ENCODE measurements at regions not wholly inside any gene's neighbourhood (a gene's known extent, or its start where the extent isn't known, plus 50 kb on each side); places are given as distances from the start of the nearest gene placed in this dataset.

- TF ChIP-seq ZSCAN21 (CRISPR knock-in tag; IDR thresholded peaks at IDR 0.05; ENCODE audit: borderline replicate concordance) (no peak), HDAC2 (CRISPR knock-in tag; IDR thresholded peaks at IDR 0.05) (no peak), JUN (CRISPR knock-in tag; IDR thresholded peaks at IDR 0.05) (no peak), MYNN (CRISPR knock-in tag; IDR thresholded peaks at IDR 0.05; ENCODE audit: low read depth) (no peak), TFDP2 (CRISPR knock-in tag; IDR thresholded peaks at IDR 0.05) (no peak), RBAK (CRISPR knock-in tag; IDR thresholded peaks at IDR 0.05) (no peak), RAD21 (CRISPR knock-in tag; IDR thresholded peaks at IDR 0.05) (no peak), SIN3A (IDR thresholded peaks at IDR 0.05; ENCODE audit: borderline replicate concordance, low read depth, low read length) (no peak)
- TF ChIP-seq, protein P1, sequence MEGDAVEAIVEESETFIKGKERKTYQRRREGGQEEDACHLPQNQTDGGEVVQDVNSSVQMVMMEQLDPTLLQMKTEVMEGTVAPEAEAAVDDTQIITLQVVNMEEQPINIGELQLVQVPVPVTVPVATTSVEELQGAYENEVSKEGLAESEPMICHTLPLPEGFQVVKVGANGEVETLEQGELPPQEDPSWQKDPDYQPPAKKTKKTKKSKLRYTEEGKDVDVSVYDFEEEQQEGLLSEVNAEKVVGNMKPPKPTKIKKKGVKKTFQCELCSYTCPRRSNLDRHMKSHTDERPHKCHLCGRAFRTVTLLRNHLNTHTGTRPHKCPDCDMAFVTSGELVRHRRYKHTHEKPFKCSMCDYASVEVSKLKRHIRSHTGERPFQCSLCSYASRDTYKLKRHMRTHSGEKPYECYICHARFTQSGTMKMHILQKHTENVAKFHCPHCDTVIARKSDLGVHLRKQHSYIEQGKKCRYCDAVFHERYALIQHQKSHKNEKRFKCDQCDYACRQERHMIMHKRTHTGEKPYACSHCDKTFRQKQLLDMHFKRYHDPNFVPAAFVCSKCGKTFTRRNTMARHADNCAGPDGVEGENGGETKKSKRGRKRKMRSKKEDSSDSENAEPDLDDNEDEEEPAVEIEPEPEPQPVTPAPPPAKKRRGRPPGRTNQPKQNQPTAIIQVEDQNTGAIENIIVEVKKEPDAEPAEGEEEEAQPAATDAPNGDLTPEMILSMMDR (CRISPR knock-in tag; IDR thresholded peaks at IDR 0.05) = no peak
- TF ChIP-seq, protein P2, sequence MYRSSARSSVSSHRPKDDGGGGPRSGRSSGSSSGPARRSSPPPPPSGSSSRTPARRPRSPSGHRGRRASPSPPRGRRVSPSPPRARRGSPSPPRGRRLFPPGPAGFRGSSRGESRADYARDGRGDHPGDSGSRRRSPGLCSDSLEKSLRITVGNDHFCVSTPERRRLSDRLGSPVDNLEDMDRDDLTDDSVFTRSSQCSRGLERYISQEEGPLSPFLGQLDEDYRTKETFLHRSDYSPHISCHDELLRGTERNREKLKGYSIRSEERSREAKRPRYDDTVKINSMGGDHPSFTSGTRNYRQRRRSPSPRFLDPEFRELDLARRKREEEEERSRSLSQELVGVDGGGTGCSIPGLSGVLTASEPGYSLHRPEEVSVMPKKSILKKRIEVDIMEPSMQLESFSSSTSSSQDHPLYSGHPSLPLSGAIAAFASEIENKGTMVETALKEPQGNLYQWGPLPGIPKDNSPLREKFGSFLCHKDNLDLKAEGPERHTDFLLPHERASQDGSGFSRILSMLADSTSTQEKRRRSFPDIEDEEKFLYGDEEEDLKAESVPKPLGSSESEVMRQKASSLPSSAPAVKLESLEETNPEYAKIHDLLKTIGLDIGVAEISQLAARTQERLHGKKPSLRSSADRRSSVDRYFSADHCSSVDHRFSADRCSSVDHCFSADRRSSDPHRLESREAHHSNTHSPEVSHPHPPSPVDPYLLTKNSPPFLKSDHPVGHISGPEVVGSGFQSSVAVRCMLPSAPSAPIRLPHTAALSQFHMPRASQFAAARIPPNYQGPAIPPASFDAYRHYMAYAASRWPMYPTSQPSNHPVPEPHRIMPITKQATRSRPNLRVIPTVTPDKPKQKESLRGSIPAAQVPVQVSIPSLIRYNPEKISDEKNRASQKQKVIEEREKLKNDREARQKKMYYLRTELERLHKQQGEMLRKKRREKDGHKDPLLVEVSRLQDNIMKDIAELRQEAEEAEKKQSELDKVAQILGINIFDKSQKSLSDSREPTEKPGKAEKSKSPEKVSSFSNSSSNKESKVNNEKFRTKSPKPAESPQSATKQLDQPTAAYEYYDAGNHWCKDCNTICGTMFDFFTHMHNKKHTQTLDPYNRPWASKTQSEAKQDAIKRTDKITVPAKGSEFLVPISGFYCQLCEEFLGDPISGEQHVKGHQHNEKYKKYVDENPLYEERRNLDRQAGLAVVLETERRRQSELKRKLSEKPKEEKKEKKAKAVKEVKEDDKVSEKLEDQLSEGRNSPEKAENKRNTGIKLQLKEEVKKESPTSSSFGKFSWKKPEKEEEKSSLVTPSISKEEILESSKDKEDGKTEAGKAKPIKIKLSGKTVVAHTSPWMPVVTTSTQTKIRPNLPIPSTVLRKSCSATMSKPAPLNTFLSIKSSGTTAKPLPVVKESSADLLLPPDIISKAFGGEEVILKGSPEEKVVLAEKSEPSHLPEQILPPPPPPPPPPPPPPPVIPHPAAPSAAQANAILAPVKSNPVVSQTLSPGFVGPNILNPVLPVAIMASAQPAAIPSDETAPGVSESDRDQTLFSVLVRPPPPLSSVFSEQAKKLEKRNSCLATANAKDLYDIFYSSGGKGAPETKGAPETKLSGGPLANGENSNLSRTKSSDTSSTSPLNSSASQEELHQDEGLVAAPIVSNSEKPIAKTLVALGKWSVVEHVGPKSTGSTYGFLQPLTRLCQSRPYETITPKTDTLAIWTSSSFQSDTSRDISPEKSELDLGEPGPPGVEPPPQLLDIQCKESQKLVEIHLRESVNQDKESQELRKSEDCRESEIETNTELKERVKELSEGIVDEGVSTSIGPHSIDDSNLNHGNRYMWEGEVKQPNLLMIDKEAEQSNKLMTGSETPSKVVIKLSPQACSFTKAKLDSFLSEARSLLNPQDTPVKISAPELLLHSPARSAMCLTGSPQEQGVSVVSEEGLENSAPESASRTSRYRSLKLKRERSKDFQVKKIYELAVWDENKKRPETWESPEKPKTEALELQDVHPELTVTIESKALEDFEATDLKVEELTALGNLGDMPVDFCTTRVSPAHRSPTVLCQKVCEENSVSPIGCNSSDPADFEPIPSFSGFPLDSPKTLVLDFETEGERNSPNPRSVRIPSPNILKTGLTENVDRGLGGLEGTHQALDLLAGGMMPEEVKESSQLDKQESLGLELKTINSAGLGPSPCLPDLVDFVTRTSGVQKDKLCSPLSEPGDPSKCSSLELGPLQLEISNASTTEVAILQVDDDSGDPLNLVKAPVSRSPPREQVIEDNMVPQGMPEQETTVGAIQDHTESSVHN (CRISPR knock-in tag; IDR thresholded peaks at IDR 0.05) = no peak
These were observed 308.1 kb upstream of the COL8A1 start for GRCh38 chr3:99330281-99330680.

Measured in HepG2 (cell line).